Endodermal cell (in vitro differentiated cells): ENCODE measurements at regions not wholly inside any gene's neighbourhood (a gene's known extent, or its start where the extent isn't known, plus 50 kb on each side); places are given as distances from the start of the nearest gene placed in this dataset.

Experiments used
- DNase-seq: peaks from one replicate; pipeline ENCODE4 v3.0.0-alpha.2; 2017
- H3K27ac ChIP-seq: 2 replicates; pipeline ENCODE4 v1.5.1; 2013; ENCODE audit warnings: mild to moderate bottlenecking, low read depth, low read length, moderate library complexity
- H3K27me3 ChIP-seq: 2 replicates; pipeline ENCODE4 v1.6.1; 2013; ENCODE audit warnings: mild to moderate bottlenecking, low read length, moderate library complexity; ENCODE audit not compliant: insufficient read depth, control insufficient read depth, poor library complexity, severe bottlenecking
- H3K36me3 ChIP-seq: 2 replicates; pipeline ENCODE4 v1.7.0; 2013; ENCODE audit warnings: mild to moderate bottlenecking, low read length, moderate library complexity; ENCODE audit not compliant: control insufficient read depth, insufficient read depth
- H3K4me1 ChIP-seq: one replicate; pipeline ENCODE4 v1.7.0; 2013; ENCODE audit warnings: low read length; ENCODE audit not compliant: control insufficient read depth, insufficient read depth
- H3K4me3 ChIP-seq: 2 replicates; pipeline ENCODE4 v1.5.1; 2013; ENCODE audit warnings: mild to moderate bottlenecking, low read length, moderate library complexity
- H3K9ac ChIP-seq: 2 replicates; pipeline ENCODE4 v1.6.1; 2013; ENCODE audit warnings: mild to moderate bottlenecking, low read length, moderate library complexity; ENCODE audit not compliant: poor library complexity, severe bottlenecking; ENCODE audit errors: extremely low read depth
- H3K9me3 ChIP-seq: 2 replicates; pipeline ENCODE4 v1.6.1; 2013; ENCODE audit warnings: mild to moderate bottlenecking, low read length, moderate library complexity; ENCODE audit not compliant: control insufficient read depth
- H3K27ac Mint-ChIP-seq: 2 replicates; pipeline ENCODE4 v1.8.0; 2020; ENCODE audit warnings: mixed read lengths
- H3K27me3 Mint-ChIP-seq: 2 replicates; pipeline ENCODE4 v1.8.0; 2021; ENCODE audit warnings: mild to moderate bottlenecking, mixed read lengths; ENCODE audit not compliant: insufficient read depth
- H3K36me3 Mint-ChIP-seq: 2 replicates; pipeline ENCODE4 v1.8.0; 2020; ENCODE audit warnings: low read depth, mixed read lengths
- H3K4me1 Mint-ChIP-seq: 2 replicates; pipeline ENCODE4 v1.8.0; 2020; ENCODE audit warnings: mixed read lengths
- H3K4me3 Mint-ChIP-seq: 2 replicates; pipeline ENCODE4 v1.8.0; 2020; ENCODE audit warnings: mild to moderate bottlenecking, moderate library complexity, mixed read lengths
- H3K9me3 Mint-ChIP-seq: 2 replicates; pipeline ENCODE4 v1.8.0; 2020; ENCODE audit warnings: mild to moderate bottlenecking, mixed read lengths
- CTCF ChIP-seq: fragments of 200-600 bp; sonication (generic); conservative IDR thresholded peaks from 2 replicates; pipeline ENCODE4 v1.5.0; 2021; ENCODE audit warnings: antibody characterized with exemption, mild to moderate bottlenecking
- WGBS, 2 experiments: methylation state at CpG; one replicate each; pipeline versions ENCODE4 v1.1.5 to v1.1.7; 2013; ENCODE audit warnings: missing lambda C conversion rate in 2 of 2, mixed read lengths in 1 of 2; ENCODE audit not compliant: insufficient coverage in 1 of 2, insufficient read length in 1 of 2; 5-methylcytosine and 5-hydroxymethylcytosine counted together

DNA sequence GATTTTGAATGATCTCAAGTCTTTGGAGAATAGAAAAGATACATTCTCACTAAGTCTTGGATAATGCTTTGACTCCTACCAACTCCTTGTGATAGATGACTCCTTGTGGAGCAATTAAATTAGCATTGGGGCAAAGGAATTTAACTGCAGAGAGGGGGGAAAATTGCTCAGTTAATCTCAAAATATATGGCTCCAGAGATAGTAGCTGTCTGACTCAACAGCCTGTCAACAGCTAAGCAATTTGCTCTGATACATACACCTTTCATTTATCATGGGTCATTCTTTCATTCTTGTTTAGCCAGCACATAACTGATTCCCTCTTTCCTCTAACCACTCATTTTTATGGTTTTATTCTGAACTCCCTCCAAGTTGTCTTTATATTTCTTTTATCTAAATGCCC is 225.6 kb upstream of the OBI1 start:
- DNase-seq = no peak
- H3K4me1 Mint-ChIP-seq = peaks cover 18% of the 10 kb centered on the region

GRCh38 chr13:78881751-78882150 is 222.8 kb upstream of the OBI1 start:
- H3K9ac ChIP-seq = no peak overlapping the region
- H3K9me3 Mint-ChIP-seq = peaks cover 11% of the 10 kb centered on the region
- H3K27me3 ChIP-seq = no peaks in the 10 kb centered on the region
- no peak for TF ChIP-seq CTCF
- no peaks in the 10 kb centered on the region for H3K36me3 ChIP-seq
- peaks cover 11% of the 10 kb centered on the region for H3K9me3 ChIP-seq
- H3K27me3 Mint-ChIP-seq = no peaks in the 10 kb centered on the region
- H3K4me1 ChIP-seq = peaks cover 3% of the 10 kb centered on the region
- H3K27ac Mint-ChIP-seq = no peak overlapping the region
- no peak for DNase-seq
- no peak overlapping the region for H3K27ac ChIP-seq
- no peak overlapping the region for H3K4me3 ChIP-seq
- no peaks in the 10 kb centered on the region for H3K36me3 Mint-ChIP-seq
- no peak overlapping the region for H3K4me3 Mint-ChIP-seq
- peaks cover 18% of the 10 kb centered on the region for H3K4me1 Mint-ChIP-seq

More for the DNA sequence above, 225.6 kb upstream of the OBI1 start:
- Histone ChIP-seq H3K4me3 (no peak overlapping the region), H3K9me3 (no peaks in the 10 kb centered on the region), H3K27me3 (no peaks in the 10 kb centered on the region), H3K36me3 (no peaks in the 10 kb centered on the region), H3K9ac (no peak overlapping the region), H3K27ac (no peak overlapping the region), H3K4me1 (peaks cover 3% of the 10 kb centered on the region)
- Mint-ChIP-seq H3K9me3 (no peaks in the 10 kb centered on the region), H3K27me3 (no peaks in the 10 kb centered on the region), H3K4me3 (no peak overlapping the region), H3K36me3 (no peaks in the 10 kb centered on the region), H3K27ac (no peak overlapping the region)
- no peak for TF ChIP-seq CTCF

DNA sequence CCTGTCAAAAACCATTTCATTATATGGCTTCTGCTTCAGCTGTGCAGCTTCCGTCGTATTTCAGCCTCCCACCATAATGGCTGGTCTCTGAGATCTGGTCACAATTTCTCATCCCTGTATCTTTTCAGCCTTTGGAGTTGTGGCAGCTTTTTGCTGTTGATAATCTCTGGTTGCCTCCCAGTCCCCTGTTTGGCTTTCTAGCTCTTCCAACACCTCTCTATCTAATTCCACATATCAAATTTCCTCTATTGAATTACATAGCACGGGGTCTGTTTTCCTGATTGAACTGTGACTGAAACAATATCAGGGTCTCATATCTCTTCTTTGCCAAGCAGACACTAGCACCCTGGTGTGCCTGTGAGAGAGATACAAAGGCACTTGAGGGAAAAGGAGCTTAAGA is 222.1 kb upstream of the OBI1 start:
- H3K4me1 Mint-ChIP-seq = peaks cover 18% of the 10 kb centered on the region
- H3K36me3 Mint-ChIP-seq = no peaks in the 10 kb centered on the region
- no peak overlapping the region for H3K9ac ChIP-seq
- H3K9me3 ChIP-seq = peaks cover 11% of the 10 kb centered on the region
- H3K4me3 Mint-ChIP-seq = no peak overlapping the region
- H3K27ac Mint-ChIP-seq = no peak overlapping the region
- no peaks in the 10 kb centered on the region for H3K27me3 Mint-ChIP-seq
- no peak for TF ChIP-seq CTCF
- no peak for DNase-seq
- peaks cover 11% of the 10 kb centered on the region for H3K9me3 Mint-ChIP-seq
- no peak overlapping the region for H3K4me3 ChIP-seq
- H3K27ac ChIP-seq = no peak overlapping the region
- peaks cover 3% of the 10 kb centered on the region for H3K4me1 ChIP-seq
- no peaks in the 10 kb centered on the region for H3K36me3 ChIP-seq
- 75 to 83% methylated on average over 3 of the region's 3 CpGs for WGBS, 2 experiments
- H3K27me3 ChIP-seq = no peaks in the 10 kb centered on the region
